Gastroesophageal sphincter (tissue), 4 donors: ENCODE measurements at regions not wholly inside any gene's neighbourhood (a gene's known extent, or its start where the extent isn't known, plus 50 kb on each side); places are given as distances from the start of the nearest gene placed in this dataset.

Experiments used
- ATAC-seq: fragments of 150-250 bp; one replicate; pipeline ENCODE4 v1.9.1; 2016; ENCODE audit warnings: mild to moderate bottlenecking, moderate library complexity
- H3K27ac ChIP-seq, 4 donors: fragments of 200-600 bp; sonication (generic) in 3 of 4; 1 replicate in 3 of 4; 2 replicates in 1 of 4; pipeline ENCODE4 v1.5.1; 2016 to 2019
- H3K27me3 ChIP-seq: fragments of 200-600 bp; sonication (generic); one replicate; pipeline ENCODE4 v1.5.1; 2019
- H3K36me3 ChIP-seq, 2 donors: fragments of 200-600 bp; sonication (generic); one replicate each; pipeline ENCODE4 v1.5.1; 2019; ENCODE audit warnings: control low read depth in 1 of 2
- H3K4me1 ChIP-seq, 3 donors: fragments of 200-600 bp; sonication (generic); 1 replicate in 2 of 3; 2 replicates in 1 of 3; pipeline ENCODE4 v1.5.1; 2016 to 2019; ENCODE audit warnings: control low read depth in 2 of 3
- H3K4me3 ChIP-seq, 2 donors: fragments of 200-600 bp; sonication (generic); one replicate each; pipeline ENCODE4 v1.5.1; 2019; ENCODE audit warnings: mild to moderate bottlenecking in 1 of 2, moderate library complexity in 1 of 2
- H3K9me3 ChIP-seq, 3 donors: fragments of 200-600 bp; sonication (generic); one replicate each; pipeline ENCODE4 v1.5.1; 2017 to 2019; ENCODE audit warnings: control low read depth in 2 of 3
- CTCF ChIP-seq, 4 experiments: fragments of 200-600 bp in 2 of 4; fragments of 450-650 bp in 2 of 4; sonication (generic) in 1 of 4; IDR thresholded peaks; one replicate each; pipeline ENCODE4 v1.5.1; 2017 to 2019; ENCODE audit warnings: antibody characterized with exemption in 4 of 4, mild to moderate bottlenecking in 2 of 4, moderate library complexity in 2 of 4
- EP300 ChIP-seq: sonication (generic); formaldehyde crosslinking; IDR thresholded peaks from one replicate; pipeline ENCODE4 v1.6.1; 2017; ENCODE audit warnings: antibody characterized with exemption, mild to moderate bottlenecking
- POLR2A ChIP-seq, 2 donors: fragments of 450-650 bp; IDR thresholded peaks; one replicate each; pipeline ENCODE4 v1.6.1; 2017; ENCODE audit warnings: antibody characterized with exemption in 2 of 2, mild to moderate bottlenecking in 2 of 2, moderate library complexity in 1 of 2
- POLR2AphosphoS5 ChIP-seq: sonication (generic); formaldehyde crosslinking; IDR thresholded peaks from one replicate; pipeline ENCODE4 v1.6.1; 2017; ENCODE audit warnings: antibody characterized with exemption
- WGBS, 2 donors: methylation state at CpG; one replicate each; pipeline ENCODE4 v1.1.5; 2018; ENCODE audit warnings: low coverage in 1 of 2; 5-methylcytosine and 5-hydroxymethylcytosine counted together

GRCh38 chr18:61955644-61956043 lies 62.8 kb upstream of the RNF152 start:
- no peak overlapping the region for H3K27ac ChIP-seq
- H3K9me3 ChIP-seq, result no peaks in the 10 kb centered on the region
- ATAC-seq, result no peak
- H3K4me3 ChIP-seq, result no peak overlapping the region
- TF ChIP-seq POLR2AphosphoS5 (no peak), POLR2A (IDR thresholded peaks at IDR 0.05) (no peak), CTCF (IDR thresholded peaks at IDR 0.05) (no peak), EP300 (no peak)
- no peaks in the 10 kb centered on the region for H3K36me3 ChIP-seq
- WGBS, 2 donors, result 64 to 71% methylated on average over 1 of the region's 2 CpGs
- H3K4me1 ChIP-seq, result peaks cover 0 to 15% (median 0%) of the 10 kb centered on the region in 3 donors
- no peaks in the 10 kb centered on the region for H3K27me3 ChIP-seq

GRCh38 chr18:61954096-61954746 lies 61.4 kb upstream of the RNF152 start:
- Histone ChIP-seq H3K9me3 (no peaks in the 10 kb centered on the region), H3K27ac (no peak overlapping the region), H3K27me3 (no peaks in the 10 kb centered on the region), H3K4me3 (no peak overlapping the region), H3K36me3 (no peaks in the 10 kb centered on the region), H3K4me1 (peaks cover 0 to 3% (median 0%) of the 10 kb centered on the region in 3 donors)
- ATAC-seq, result no peak
- 71 to 93% methylated on average over 2 to 5 of the region's 5 CpGs for WGBS, 2 donors
- no peak for TF ChIP-seq EP300
- TF ChIP-seq POLR2A (IDR thresholded peaks at IDR 0.05), result no peak
- no peak for TF ChIP-seq POLR2AphosphoS5
- no peak for TF ChIP-seq CTCF (IDR thresholded peaks at IDR 0.05)

- no peak overlapping the region for H3K4me3 ChIP-seq
- no peak overlapping the region for H3K27ac ChIP-seq
- TF ChIP-seq CTCF (IDR thresholded peaks at IDR 0.05), result no peak
- TF ChIP-seq EP300, result no peak
- TF ChIP-seq POLR2A (IDR thresholded peaks at IDR 0.05), result no peak
- no peak for TF ChIP-seq POLR2AphosphoS5
- H3K36me3 ChIP-seq, result no peaks in the 10 kb centered on the region
- H3K27me3 ChIP-seq, result no peaks in the 10 kb centered on the region
- ATAC-seq, result no peak
- 89% methylated on average over 4 of the region's 5 CpGs; no CpG with 5 or more reads in 1 of the 2 donors for WGBS, 2 donors
- no peaks in the 10 kb centered on the region for H3K9me3 ChIP-seq
- no peaks in the 10 kb centered on the region for H3K4me1 ChIP-seq
These were observed 60.8 kb upstream of the RNF152 start for GRCh38 chr18:61953641-61954040.

- TF ChIP-seq EP300 (no peak), CTCF (IDR thresholded peaks at IDR 0.05) (no peak), POLR2AphosphoS5 (no peak), POLR2A (IDR thresholded peaks at IDR 0.05) (no peak)
These were observed 60.4 kb upstream of the RNF152 start for GRCh38 chr18:61953161-61953560.

GRCh38 chr18:61951396-61951795 lies 58.6 kb upstream of the RNF152 start:
- H3K4me3 ChIP-seq, result no peak overlapping the region
- H3K4me1 ChIP-seq, result no peaks in the 10 kb centered on the region
- H3K9me3 ChIP-seq, result no peaks in the 10 kb centered on the region
- 83 to 96% methylated on average over 2 to 5 of the region's 6 CpGs for WGBS, 2 donors
- no peak for ATAC-seq
- H3K36me3 ChIP-seq, result no peaks in the 10 kb centered on the region
- TF ChIP-seq POLR2AphosphoS5, result no peak
- TF ChIP-seq CTCF (IDR thresholded peaks at IDR 0.05), result no peak
- TF ChIP-seq POLR2A (IDR thresholded peaks at IDR 0.05), result no peak
- TF ChIP-seq EP300, result no peak
- no peaks in the 10 kb centered on the region for H3K27me3 ChIP-seq
- no peak overlapping the region for H3K27ac ChIP-seq

More at GRCh38 chr18:61953161-61953560, 60.4 kb upstream of the RNF152 start:
- H3K4me3 ChIP-seq, result no peak overlapping the region
- H3K4me1 ChIP-seq, result no peaks in the 10 kb centered on the region
- no peaks in the 10 kb centered on the region for H3K27me3 ChIP-seq
- no peaks in the 10 kb centered on the region for H3K9me3 ChIP-seq
- 91 to 94% methylated on average over 4 of the region's 5 CpGs for WGBS, 2 donors
- no peak for ATAC-seq
- H3K27ac ChIP-seq, result no peak overlapping the region
- H3K36me3 ChIP-seq, result no peaks in the 10 kb centered on the region
